ENCODE measurements at regions not wholly inside any gene's neighbourhood (a gene's known extent, or its start where the extent isn't known, plus 50 kb on each side); places are given as distances from the start of the nearest gene placed in this dataset.

DNA sequence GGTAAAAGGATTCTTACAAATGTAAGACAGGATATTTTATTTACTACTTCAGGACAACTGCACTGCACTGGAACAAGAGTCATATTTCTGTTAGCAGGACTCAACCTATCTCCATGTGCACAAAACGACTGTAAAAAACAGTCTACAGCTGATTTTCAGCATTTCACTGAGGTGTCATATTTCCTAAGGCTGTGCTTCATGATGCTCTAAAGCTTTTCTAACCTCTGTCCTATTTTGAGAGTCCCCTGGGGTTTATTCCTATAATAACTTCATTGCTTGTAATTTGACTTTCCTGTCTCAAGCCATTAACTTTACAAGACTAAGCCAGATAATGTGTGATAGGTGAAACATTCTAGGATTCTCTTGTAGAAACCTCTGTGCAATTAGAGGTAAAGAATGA is 472.3 kb downstream of the HINT1 start:
- Histone ChIP-seq H3K9me3 (ENCODE audit: severe bottlenecking) (no peaks in the 10 kb centered on the region), H3K27me3 (ENCODE audit: insufficient read depth, poor library complexity, severe bottlenecking) (no peaks in the 10 kb centered on the region), H3K4me1 (ENCODE audit: insufficient read depth, poor library complexity, severe bottlenecking) (no peaks in the 10 kb centered on the region), H3K4me3 (ENCODE audit: severe bottlenecking) (no peak overlapping the region), H3K36me3 (ENCODE audit: low read depth) (no peaks in the 10 kb centered on the region), H3K27ac (ENCODE audit: poor library complexity, severe bottlenecking) (no peak overlapping the region)
- TF ChIP-seq, protein P1, sequence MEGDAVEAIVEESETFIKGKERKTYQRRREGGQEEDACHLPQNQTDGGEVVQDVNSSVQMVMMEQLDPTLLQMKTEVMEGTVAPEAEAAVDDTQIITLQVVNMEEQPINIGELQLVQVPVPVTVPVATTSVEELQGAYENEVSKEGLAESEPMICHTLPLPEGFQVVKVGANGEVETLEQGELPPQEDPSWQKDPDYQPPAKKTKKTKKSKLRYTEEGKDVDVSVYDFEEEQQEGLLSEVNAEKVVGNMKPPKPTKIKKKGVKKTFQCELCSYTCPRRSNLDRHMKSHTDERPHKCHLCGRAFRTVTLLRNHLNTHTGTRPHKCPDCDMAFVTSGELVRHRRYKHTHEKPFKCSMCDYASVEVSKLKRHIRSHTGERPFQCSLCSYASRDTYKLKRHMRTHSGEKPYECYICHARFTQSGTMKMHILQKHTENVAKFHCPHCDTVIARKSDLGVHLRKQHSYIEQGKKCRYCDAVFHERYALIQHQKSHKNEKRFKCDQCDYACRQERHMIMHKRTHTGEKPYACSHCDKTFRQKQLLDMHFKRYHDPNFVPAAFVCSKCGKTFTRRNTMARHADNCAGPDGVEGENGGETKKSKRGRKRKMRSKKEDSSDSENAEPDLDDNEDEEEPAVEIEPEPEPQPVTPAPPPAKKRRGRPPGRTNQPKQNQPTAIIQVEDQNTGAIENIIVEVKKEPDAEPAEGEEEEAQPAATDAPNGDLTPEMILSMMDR (IDR thresholded peaks at IDR 0.05; ENCODE audit: poor library complexity, severe bottlenecking) = no peak
- DNase-seq (ENCODE audit: low spot score) (no peak), ATAC-seq (ENCODE audit: low read depth) (no peak)

DNA sequence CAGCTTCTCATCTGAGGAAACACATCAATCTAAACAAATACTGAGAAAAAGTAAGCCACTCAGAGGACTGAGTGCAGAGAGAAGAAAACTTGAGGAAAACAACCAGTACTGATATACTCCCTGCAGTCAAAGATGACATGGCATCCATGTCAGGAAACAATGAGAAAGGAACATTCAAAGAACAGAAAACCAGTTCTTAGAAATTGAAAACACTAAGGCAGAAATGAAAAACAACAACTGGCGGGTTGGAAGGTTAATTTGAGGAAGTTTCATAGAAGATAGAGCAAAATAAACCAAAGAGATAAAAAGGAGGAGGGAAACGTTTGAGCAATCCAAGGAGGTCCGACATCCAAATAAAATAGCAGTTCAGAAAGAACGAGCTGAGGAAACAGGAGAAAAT is 475.2 kb downstream of the HINT1 start:
- ATAC-seq (ENCODE audit: low read depth) (no peak), DNase-seq (ENCODE audit: low spot score) (no peak)
- Histone ChIP-seq H3K4me3 (ENCODE audit: severe bottlenecking) (no peak overlapping the region), H3K36me3 (ENCODE audit: low read depth) (no peaks in the 10 kb centered on the region), H3K4me1 (ENCODE audit: insufficient read depth, poor library complexity, severe bottlenecking) (no peaks in the 10 kb centered on the region), H3K9me3 (ENCODE audit: severe bottlenecking) (no peaks in the 10 kb centered on the region), H3K27ac (ENCODE audit: poor library complexity, severe bottlenecking) (no peak overlapping the region), H3K27me3 (ENCODE audit: insufficient read depth, poor library complexity, severe bottlenecking) (no peaks in the 10 kb centered on the region)
- TF ChIP-seq, protein P1 (IDR thresholded peaks at IDR 0.05; ENCODE audit: poor library complexity, severe bottlenecking) = no peak

DNA sequence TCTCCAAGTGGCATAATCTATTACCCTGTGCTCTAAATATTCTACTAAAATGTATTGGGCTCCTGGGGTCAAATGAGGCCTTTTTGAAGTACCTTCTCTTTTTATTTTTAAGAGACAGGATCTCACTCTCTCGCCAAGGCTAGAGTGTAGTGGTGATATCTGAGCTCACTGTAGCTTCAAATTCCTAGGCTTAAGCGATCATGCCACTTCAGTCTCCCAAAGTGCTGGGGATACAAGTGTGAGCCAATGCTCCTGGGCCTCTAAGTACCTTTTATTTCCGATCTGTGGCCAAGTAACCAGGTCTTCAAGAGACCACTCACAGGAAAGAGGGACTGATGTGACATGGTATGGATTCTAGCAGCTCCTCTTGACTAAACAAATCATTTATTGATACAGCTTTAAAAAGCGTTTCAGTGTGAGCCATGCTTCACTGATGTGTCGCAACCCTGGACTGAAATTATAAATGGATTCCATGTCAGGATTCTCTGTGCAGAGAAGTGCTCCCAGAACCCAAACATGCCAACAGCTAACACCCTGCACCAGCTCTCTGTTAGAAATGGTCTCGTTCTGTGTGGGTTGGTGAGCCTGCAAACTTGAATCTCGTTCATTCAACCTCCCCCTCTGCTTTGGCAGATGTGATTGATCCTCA is 477.8 kb downstream of the HINT1 start:
- H3K4me1 ChIP-seq (ENCODE audit: insufficient read depth, poor library complexity, severe bottlenecking) = no peaks in the 10 kb centered on the region
- no peaks in the 10 kb centered on the region for H3K9me3 ChIP-seq (ENCODE audit: severe bottlenecking)
- no peaks in the 10 kb centered on the region for H3K36me3 ChIP-seq (ENCODE audit: low read depth)
- TF ChIP-seq, protein P1 (IDR thresholded peaks at IDR 0.05; ENCODE audit: poor library complexity, severe bottlenecking) = no peak
- ATAC-seq (ENCODE audit: low read depth) = no peak; the same call in 2 of the 3 replicates
- no peak overlapping the region for H3K27ac ChIP-seq (ENCODE audit: poor library complexity, severe bottlenecking)
- H3K4me3 ChIP-seq (ENCODE audit: severe bottlenecking) = no peak overlapping the region
- no peak for DNase-seq (ENCODE audit: low spot score)
- no peaks in the 10 kb centered on the region for H3K27me3 ChIP-seq (ENCODE audit: insufficient read depth, poor library complexity, severe bottlenecking)

DNA sequence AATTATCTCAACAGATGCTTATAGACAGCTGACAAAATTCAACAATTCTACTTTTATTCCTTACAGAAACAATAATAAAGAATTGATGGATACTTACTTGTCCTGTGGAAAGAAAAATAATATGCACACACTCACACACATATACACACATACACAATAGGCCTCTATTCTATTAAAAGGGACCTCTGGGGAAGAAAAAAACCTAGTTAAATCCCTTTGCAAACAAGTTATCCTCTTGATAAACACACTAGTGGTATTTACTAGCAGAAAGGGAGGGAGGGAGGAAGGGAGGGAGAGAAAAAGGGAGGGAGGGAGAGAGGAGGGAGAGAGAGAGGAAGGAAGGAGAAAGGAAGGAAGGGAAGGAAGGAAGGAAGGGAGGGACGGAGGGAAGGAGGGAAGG is 486.4 kb downstream of the HINT1 start:
- TF ChIP-seq, protein P1 (IDR thresholded peaks at IDR 0.05; ENCODE audit: poor library complexity, severe bottlenecking) = no peak
- DNase-seq (ENCODE audit: low spot score) (no peak), ATAC-seq (ENCODE audit: low read depth) (no peak)
- Histone ChIP-seq H3K9me3 (ENCODE audit: severe bottlenecking) (no peaks in the 10 kb centered on the region), H3K4me1 (ENCODE audit: insufficient read depth, poor library complexity, severe bottlenecking) (no peaks in the 10 kb centered on the region), H3K36me3 (ENCODE audit: low read depth) (no peaks in the 10 kb centered on the region), H3K27ac (ENCODE audit: poor library complexity, severe bottlenecking) (no peak overlapping the region), H3K27me3 (ENCODE audit: insufficient read depth, poor library complexity, severe bottlenecking) (no peaks in the 10 kb centered on the region), H3K4me3 (ENCODE audit: severe bottlenecking) (no peak overlapping the region)

DNA sequence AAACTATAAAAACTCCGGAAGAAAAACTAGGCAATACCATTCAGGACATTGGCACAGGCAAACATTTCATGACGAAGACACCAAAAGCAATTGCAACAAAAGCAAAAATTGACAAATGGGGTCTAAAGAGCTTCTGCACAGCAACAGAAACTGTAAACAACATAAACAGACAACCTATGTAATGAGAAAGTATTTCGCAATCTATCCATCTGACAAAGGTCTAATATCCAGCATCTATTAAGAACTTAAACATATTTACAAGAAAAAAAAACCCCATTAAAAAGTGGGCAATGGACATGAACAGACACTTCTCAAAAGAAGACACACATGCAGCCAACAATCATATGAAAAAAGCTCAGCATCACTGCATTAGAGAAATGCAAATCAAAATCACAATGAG is 498.6 kb downstream of the HINT1 start:
- no peaks in the 10 kb centered on the region for H3K27me3 ChIP-seq (ENCODE audit: insufficient read depth, poor library complexity, severe bottlenecking)
- ATAC-seq (ENCODE audit: low read depth) (no peak), DNase-seq (ENCODE audit: low spot score) (no peak)
- TF ChIP-seq, protein P1 (IDR thresholded peaks at IDR 0.05; ENCODE audit: poor library complexity, severe bottlenecking) = no peak
- no peak overlapping the region for H3K4me3 ChIP-seq (ENCODE audit: severe bottlenecking)
- H3K4me1 ChIP-seq (ENCODE audit: insufficient read depth, poor library complexity, severe bottlenecking) = no peaks in the 10 kb centered on the region
- H3K27ac ChIP-seq (ENCODE audit: poor library complexity, severe bottlenecking) = no peak overlapping the region
- no peaks in the 10 kb centered on the region for H3K36me3 ChIP-seq (ENCODE audit: low read depth)
- no peaks in the 10 kb centered on the region for H3K9me3 ChIP-seq (ENCODE audit: severe bottlenecking)
